Ishikawa (cell line): ENCODE measurements at regions not wholly inside any gene's neighbourhood (a gene's known extent, or its start where the extent isn't known, plus 50 kb on each side); places are given as distances from the start of the nearest gene placed in this dataset.

ENCODE experiments used
- CEBPB ChIP-seq: IDR thresholded peaks from 2 replicates; pipeline ENCODE4 v1.6.1; 2012
- CREB1 ChIP-seq: IDR thresholded peaks from 2 replicates; pipeline ENCODE4 v1.6.1; 2012; ENCODE audit warnings: low read depth
- EGR1 ChIP-seq: IDR thresholded peaks from 2 replicates; pipeline ENCODE4 v1.6.1; 2012
- EP300 ChIP-seq: IDR thresholded peaks from 2 replicates; pipeline ENCODE4 v1.6.1; 2012; ENCODE audit warnings: borderline replicate concordance
- FOXM1 ChIP-seq: IDR thresholded peaks from 2 replicates; pipeline ENCODE4 v1.6.1; 2012; ENCODE audit warnings: low read depth, borderline replicate concordance
- NFIC ChIP-seq: IDR thresholded peaks from 2 replicates; pipeline ENCODE4 v1.6.1; 2012
- RAD21 ChIP-seq: IDR thresholded peaks from 2 replicates; pipeline ENCODE4 v1.6.1; 2012; ENCODE audit warnings: low read depth
- REST ChIP-seq: IDR thresholded peaks from 2 replicates; pipeline ENCODE4 v1.6.1; 2012; ENCODE audit warnings: low read depth, mild to moderate bottlenecking
- TAF1 ChIP-seq: IDR thresholded peaks from 2 replicates; pipeline ENCODE4 v1.6.1; 2012; ENCODE audit warnings: low read depth, mild to moderate bottlenecking
- TCF12 ChIP-seq: IDR thresholded peaks from 2 replicates; pipeline ENCODE4 v1.6.1; 2012; ENCODE audit warnings: low read depth
- TEAD4 ChIP-seq: IDR thresholded peaks from 2 replicates; pipeline ENCODE4 v1.6.1; 2012
- USF1 ChIP-seq: IDR thresholded peaks from 2 replicates; pipeline ENCODE4 v1.6.1; 2012
- YY1 ChIP-seq: IDR thresholded peaks from 2 replicates; pipeline ENCODE4 v1.6.1; 2012; ENCODE audit warnings: low read depth
- ZBTB7A ChIP-seq: IDR thresholded peaks from 2 replicates; pipeline ENCODE4 v1.6.1; 2012; ENCODE audit warnings: low read depth
- TF ChIP-seq, protein P1 (sequence below): IDR thresholded peaks from 2 replicates; pipeline ENCODE4 v1.6.1; 2012

DNA sequence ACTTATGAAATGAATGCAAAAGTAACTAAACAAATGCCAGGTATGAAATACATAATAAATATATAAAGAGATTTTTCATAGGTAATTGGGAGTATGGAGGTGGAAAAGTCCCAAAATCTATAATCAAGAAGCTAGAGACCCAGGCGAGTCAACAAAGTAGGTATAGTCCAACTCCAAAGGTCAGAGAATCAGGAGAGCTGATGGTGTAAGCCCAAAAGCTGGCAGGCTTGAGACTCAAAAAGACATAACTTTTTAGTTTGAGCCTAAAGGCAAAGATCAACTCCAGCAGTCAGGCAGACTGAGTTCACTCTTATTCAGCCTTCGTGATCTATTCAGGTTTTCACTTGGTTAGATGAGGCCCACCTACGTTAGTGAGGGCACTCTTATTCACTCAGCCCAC lies 157.4 kb upstream of the TMCO5A start:
- TF ChIP-seq ZBTB7A, result no peak
- no peak for TF ChIP-seq CREB1
- TF ChIP-seq NFIC, result no peak
- TF ChIP-seq YY1, result no peak
- TF ChIP-seq, protein P1, sequence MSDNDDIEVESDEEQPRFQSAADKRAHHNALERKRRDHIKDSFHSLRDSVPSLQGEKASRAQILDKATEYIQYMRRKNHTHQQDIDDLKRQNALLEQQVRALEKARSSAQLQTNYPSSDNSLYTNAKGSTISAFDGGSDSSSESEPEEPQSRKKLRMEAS, result no peak
- no peak for TF ChIP-seq TEAD4
- TF ChIP-seq FOXM1, result no peak
- TF ChIP-seq TAF1, result no peak
- no peak for TF ChIP-seq REST
- no peak for TF ChIP-seq EGR1
- TF ChIP-seq TCF12, result no peak

DNA sequence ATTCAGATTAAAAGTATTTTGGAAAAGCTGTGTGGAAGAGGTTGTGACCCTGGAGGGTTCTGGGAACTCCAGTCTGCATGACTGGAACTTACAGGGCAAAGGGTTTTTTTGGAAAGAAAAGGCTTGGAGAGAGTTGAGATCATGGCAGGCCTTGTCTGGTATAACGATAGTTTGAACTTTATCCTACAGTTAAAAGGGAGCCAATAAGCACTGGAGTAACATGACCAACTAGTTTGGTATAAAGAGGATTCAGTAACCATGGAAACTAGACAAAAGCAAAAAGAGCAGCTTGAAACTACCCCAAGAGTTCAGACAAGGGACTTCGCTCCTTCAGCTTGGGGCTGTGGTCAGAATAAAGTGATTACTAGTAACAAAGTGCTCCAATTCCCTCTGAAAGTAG lies 151.2 kb upstream of the TMCO5A start:
- TF ChIP-seq EGR1 (no peak), FOXM1 (no peak), CEBPB (no peak), RAD21 (no peak), CREB1 (no peak), USF1 (no peak), NFIC (no peak), TEAD4 (no peak), TCF12 (no peak)
- TF ChIP-seq, protein P1, result no peak

- TF ChIP-seq REST (no peak), EP300 (no peak), YY1 (no peak), USF1 (no peak), FOXM1 (no peak), TEAD4 (no peak), CEBPB (no peak), NFIC (no peak), RAD21 (no peak), TAF1 (no peak), EGR1 (no peak), CREB1 (no peak), ZBTB7A (no peak), TCF12 (no peak)
- TF ChIP-seq, protein P1, result no peak
Measured at GRCh38 chr15:37788330-37788729, 146.1 kb upstream of the TMCO5A start.

DNA sequence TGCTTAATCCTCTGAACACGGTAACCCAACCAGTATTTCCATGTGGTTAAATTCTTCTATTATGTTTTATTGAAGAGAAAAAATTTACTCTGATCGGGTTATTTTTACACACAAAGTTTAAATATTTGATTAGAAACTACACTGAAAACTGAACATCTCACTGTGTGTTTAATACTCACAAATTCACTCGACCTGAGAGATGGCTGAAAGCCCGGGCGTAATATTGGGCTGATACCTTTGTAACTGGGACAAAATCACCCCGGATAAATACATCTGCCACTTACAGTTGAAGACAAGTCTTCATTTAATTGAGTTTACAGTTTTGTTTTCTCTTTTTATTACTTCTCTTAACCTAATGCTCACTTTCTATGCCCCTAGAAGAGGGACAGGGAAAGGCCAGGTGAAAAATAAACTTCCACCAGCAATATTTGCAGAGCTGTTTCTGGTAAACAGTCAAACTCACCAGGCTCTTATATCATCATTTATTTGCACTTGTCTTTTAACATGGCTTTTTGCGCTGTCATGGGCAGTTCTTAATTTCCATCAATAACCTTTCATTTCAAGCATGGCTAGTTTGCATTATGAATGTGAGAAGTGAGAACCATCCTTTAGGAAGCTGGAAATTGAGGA lies 145.6 kb upstream of the TMCO5A start:
- TF ChIP-seq RAD21, result no peak
- no peak for TF ChIP-seq EP300
- TF ChIP-seq REST, result no peak

DNA sequence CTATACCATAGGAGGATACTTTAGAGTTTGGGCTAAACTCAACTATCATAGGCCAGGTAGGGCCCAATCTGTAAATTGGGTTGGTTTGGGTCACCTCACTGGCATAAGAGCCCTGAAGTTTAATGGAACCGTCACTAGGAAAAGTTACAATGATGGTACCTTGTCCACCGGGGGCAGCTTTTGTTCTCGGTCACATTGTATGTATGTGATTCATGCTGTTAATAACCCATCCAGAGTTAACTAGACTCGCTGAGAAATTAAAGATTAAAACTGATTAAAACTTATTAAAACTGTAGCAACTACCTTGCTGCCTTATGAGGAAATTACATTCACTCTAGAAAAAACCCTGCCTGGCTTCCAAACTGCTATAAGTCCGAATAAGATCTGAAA lies 145.0 kb upstream of the TMCO5A start:
- no peak for TF ChIP-seq CEBPB
- no peak for TF ChIP-seq EGR1
- TF ChIP-seq TAF1, result no peak
- no peak for TF ChIP-seq RAD21
- TF ChIP-seq, protein P1, result no peak
- TF ChIP-seq FOXM1, result no peak
- no peak for TF ChIP-seq YY1
- no peak for TF ChIP-seq TCF12
- TF ChIP-seq USF1, result no peak
- no peak for TF ChIP-seq CREB1
- TF ChIP-seq REST, result no peak
- TF ChIP-seq ZBTB7A, result no peak
- no peak for TF ChIP-seq NFIC
- no peak for TF ChIP-seq TEAD4
- TF ChIP-seq EP300, result no peak
